ENCODE measurements at regions not wholly inside any gene's neighbourhood (a gene's known extent, or its start where the extent isn't known, plus 50 kb on each side); places are given as distances from the start of the nearest gene placed in this dataset.

GRCh38 chr1:93778457-93778856, 96.8 kb upstream of the BCAR3 start:
- H3K9me3 ChIP-seq (ENCODE audit: low read length), result no peaks in the 10 kb centered on the region
- H3K27ac ChIP-seq (ENCODE audit: low read length), result no peak overlapping the region
- no peaks in the 10 kb centered on the region for H3K27me3 ChIP-seq (ENCODE audit: insufficient read depth, low read depth, low read length)
- TF ChIP-seq RAD21 (conservative IDR thresholded peaks at IDR 0.05) (no peak), CTCF (IDR thresholded peaks at IDR 0.05; ENCODE audit: poor library complexity, severe bottlenecking) (no peak), MXI1 (conservative IDR thresholded peaks at IDR 0.05; ENCODE audit: poor library complexity, severe bottlenecking) (no peak)
- no peaks in the 10 kb centered on the region for H3F3A ChIP-seq (ENCODE audit: insufficient read depth, low read length, poor library complexity, severe bottlenecking)
- no peaks in the 10 kb centered on the region for H4K20me1 ChIP-seq (ENCODE audit: insufficient read depth)
- H3K9me2 ChIP-seq (ENCODE audit: insufficient read depth, low read length), result no peaks in the 10 kb centered on the region
- no peaks in the 10 kb centered on the region for H3K36me3 ChIP-seq (ENCODE audit: insufficient read depth, low read length)
- H3K9ac ChIP-seq (ENCODE audit: low read length), result no peak overlapping the region
- no peak overlapping the region for H3K4me3 ChIP-seq (ENCODE audit: low read length)
- no peaks in the 10 kb centered on the region for H3K79me2 ChIP-seq (replicated peaks; ENCODE audit: insufficient read depth, low read length)
- H3K4me2 ChIP-seq (ENCODE audit: low read length), result no peak overlapping the region
- no peak overlapping the region for H2AFZ ChIP-seq (ENCODE audit: low read depth, low read length)

- H3K4me3 ChIP-seq (ENCODE audit: low read length), result no peak overlapping the region
- no peak overlapping the region for H3K9ac ChIP-seq (ENCODE audit: low read length)
- H3K27ac ChIP-seq (ENCODE audit: low read length), result no peak overlapping the region
- H3K36me3 ChIP-seq (ENCODE audit: insufficient read depth, low read length), result no peaks in the 10 kb centered on the region
- no peaks in the 10 kb centered on the region for H3K9me2 ChIP-seq (ENCODE audit: insufficient read depth, low read length)
- H3K9me3 ChIP-seq (ENCODE audit: low read length), result no peaks in the 10 kb centered on the region
- no peak overlapping the region for H3K4me2 ChIP-seq (ENCODE audit: low read length)
- H3K79me2 ChIP-seq (replicated peaks; ENCODE audit: insufficient read depth, low read length), result no peaks in the 10 kb centered on the region
- no peaks in the 10 kb centered on the region for H3F3A ChIP-seq (ENCODE audit: insufficient read depth, low read length, poor library complexity, severe bottlenecking)
- TF ChIP-seq REST (IDR thresholded peaks at IDR 0.05; ENCODE audit: borderline replicate concordance), result no peak
- TF ChIP-seq SMC3 (conservative IDR thresholded peaks at IDR 0.05; ENCODE audit: poor library complexity), result no peak
- no peak for TF ChIP-seq MXI1 (conservative IDR thresholded peaks at IDR 0.05; ENCODE audit: poor library complexity, severe bottlenecking)
- H4K20me1 ChIP-seq (ENCODE audit: insufficient read depth), result no peaks in the 10 kb centered on the region
- no peaks in the 10 kb centered on the region for H3K27me3 ChIP-seq (ENCODE audit: insufficient read depth, low read depth, low read length)
- no peak overlapping the region for H2AFZ ChIP-seq (ENCODE audit: low read depth, low read length)
These were observed 95.6 kb upstream of the BCAR3 start for GRCh38 chr1:93777255-93777654.

- H3K4me3 ChIP-seq (ENCODE audit: low read length), result no peak overlapping the region
- no peaks in the 10 kb centered on the region for H3K9me3 ChIP-seq (ENCODE audit: low read length)
- H3K4me2 ChIP-seq (ENCODE audit: low read length), result no peak overlapping the region
- no peak overlapping the region for H3K27ac ChIP-seq (ENCODE audit: low read length)
- no peaks in the 10 kb centered on the region for H3K27me3 ChIP-seq (ENCODE audit: insufficient read depth, low read depth, low read length)
- no peaks in the 10 kb centered on the region for H3K9me2 ChIP-seq (ENCODE audit: insufficient read depth, low read length)
- no peak overlapping the region for H3K9ac ChIP-seq (ENCODE audit: low read length)
- H2AFZ ChIP-seq (ENCODE audit: low read depth, low read length), result no peak overlapping the region
- H3F3A ChIP-seq (ENCODE audit: insufficient read depth, low read length, poor library complexity, severe bottlenecking), result no peaks in the 10 kb centered on the region
- H4K20me1 ChIP-seq (ENCODE audit: insufficient read depth), result no peaks in the 10 kb centered on the region
- H3K79me2 ChIP-seq (replicated peaks; ENCODE audit: insufficient read depth, low read length), result no peaks in the 10 kb centered on the region
- TF ChIP-seq POLR2AphosphoS5 (IDR thresholded peaks at IDR 0.05) (no peak), TAF1 (IDR thresholded peaks at IDR 0.05; ENCODE audit: low read depth) (no peak), RAD21 (conservative IDR thresholded peaks at IDR 0.05) (no peak), EP300 (conservative IDR thresholded peaks at IDR 0.05; ENCODE audit: poor library complexity, severe bottlenecking) (no peak), SMC3 (conservative IDR thresholded peaks at IDR 0.05; ENCODE audit: poor library complexity) (no peak), MXI1 (conservative IDR thresholded peaks at IDR 0.05; ENCODE audit: poor library complexity, severe bottlenecking) (no peak), REST (IDR thresholded peaks at IDR 0.05; ENCODE audit: borderline replicate concordance) (no peak), CTCF (IDR thresholded peaks at IDR 0.05; ENCODE audit: poor library complexity, severe bottlenecking) (no peak), EZH2 (IDR thresholded peaks at IDR 0.05; ENCODE audit: borderline replicate concordance, insufficient read depth, low read length, poor library complexity, severe bottlenecking) (no peak)
- no peaks in the 10 kb centered on the region for H3K36me3 ChIP-seq (ENCODE audit: insufficient read depth, low read length)
These were observed 95.1 kb upstream of the BCAR3 start for GRCh38 chr1:93776728-93777127.

All from neural cell (in vitro differentiated cells).